Ishikawa (cell line): ENCODE measurements at regions not wholly inside any gene's neighbourhood (a gene's known extent, or its start where the extent isn't known, plus 50 kb on each side); places are given as distances from the start of the nearest gene placed in this dataset.

ENCODE experiments used
- CEBPB ChIP-seq: IDR thresholded peaks from 2 replicates; pipeline ENCODE4 v1.6.1; 2012
- CREB1 ChIP-seq: IDR thresholded peaks from 2 replicates; pipeline ENCODE4 v1.6.1; 2012; ENCODE audit warnings: low read depth
- EGR1 ChIP-seq: IDR thresholded peaks from 2 replicates; pipeline ENCODE4 v1.6.1; 2012
- EP300 ChIP-seq: IDR thresholded peaks from 2 replicates; pipeline ENCODE4 v1.6.1; 2012; ENCODE audit warnings: borderline replicate concordance
- FOXM1 ChIP-seq: IDR thresholded peaks from 2 replicates; pipeline ENCODE4 v1.6.1; 2012; ENCODE audit warnings: low read depth, borderline replicate concordance
- MAX ChIP-seq: IDR thresholded peaks from 2 replicates; pipeline ENCODE4 v1.6.1; 2012
- NFIC ChIP-seq: IDR thresholded peaks from 2 replicates; pipeline ENCODE4 v1.6.1; 2012
- RAD21 ChIP-seq: IDR thresholded peaks from 2 replicates; pipeline ENCODE4 v1.6.1; 2012; ENCODE audit warnings: low read depth
- TAF1 ChIP-seq: IDR thresholded peaks from 2 replicates; pipeline ENCODE4 v1.6.1; 2012; ENCODE audit warnings: low read depth, mild to moderate bottlenecking
- TCF12 ChIP-seq: IDR thresholded peaks from 2 replicates; pipeline ENCODE4 v1.6.1; 2012; ENCODE audit warnings: low read depth
- TEAD4 ChIP-seq: IDR thresholded peaks from 2 replicates; pipeline ENCODE4 v1.6.1; 2012
- YY1 ChIP-seq: IDR thresholded peaks from 2 replicates; pipeline ENCODE4 v1.6.1; 2012; ENCODE audit warnings: low read depth
- ZBTB7A ChIP-seq: IDR thresholded peaks from 2 replicates; pipeline ENCODE4 v1.6.1; 2012; ENCODE audit warnings: low read depth
- TF ChIP-seq, protein P1 (sequence below): IDR thresholded peaks from 2 replicates; pipeline ENCODE4 v1.6.1; 2012
- TF ChIP-seq, protein P2 (sequence below): IDR thresholded peaks from 2 replicates; pipeline ENCODE4 v1.6.1; 2012; ENCODE audit warnings: low read depth, mild to moderate bottlenecking

- no peak for TF ChIP-seq NFIC
- no peak for TF ChIP-seq ZBTB7A
- TF ChIP-seq EP300 = no peak
- TF ChIP-seq YY1 = no peak
- TF ChIP-seq CREB1 = no peak
- TF ChIP-seq TEAD4 = no peak
- TF ChIP-seq MAX = no peak
- TF ChIP-seq, protein P1, sequence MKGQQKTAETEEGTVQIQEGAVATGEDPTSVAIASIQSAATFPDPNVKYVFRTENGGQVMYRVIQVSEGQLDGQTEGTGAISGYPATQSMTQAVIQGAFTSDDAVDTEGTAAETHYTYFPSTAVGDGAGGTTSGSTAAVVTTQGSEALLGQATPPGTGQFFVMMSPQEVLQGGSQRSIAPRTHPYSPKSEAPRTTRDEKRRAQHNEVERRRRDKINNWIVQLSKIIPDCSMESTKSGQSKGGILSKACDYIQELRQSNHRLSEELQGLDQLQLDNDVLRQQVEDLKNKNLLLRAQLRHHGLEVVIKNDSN = no peak
- no peak for TF ChIP-seq TAF1
- TF ChIP-seq, protein P2, sequence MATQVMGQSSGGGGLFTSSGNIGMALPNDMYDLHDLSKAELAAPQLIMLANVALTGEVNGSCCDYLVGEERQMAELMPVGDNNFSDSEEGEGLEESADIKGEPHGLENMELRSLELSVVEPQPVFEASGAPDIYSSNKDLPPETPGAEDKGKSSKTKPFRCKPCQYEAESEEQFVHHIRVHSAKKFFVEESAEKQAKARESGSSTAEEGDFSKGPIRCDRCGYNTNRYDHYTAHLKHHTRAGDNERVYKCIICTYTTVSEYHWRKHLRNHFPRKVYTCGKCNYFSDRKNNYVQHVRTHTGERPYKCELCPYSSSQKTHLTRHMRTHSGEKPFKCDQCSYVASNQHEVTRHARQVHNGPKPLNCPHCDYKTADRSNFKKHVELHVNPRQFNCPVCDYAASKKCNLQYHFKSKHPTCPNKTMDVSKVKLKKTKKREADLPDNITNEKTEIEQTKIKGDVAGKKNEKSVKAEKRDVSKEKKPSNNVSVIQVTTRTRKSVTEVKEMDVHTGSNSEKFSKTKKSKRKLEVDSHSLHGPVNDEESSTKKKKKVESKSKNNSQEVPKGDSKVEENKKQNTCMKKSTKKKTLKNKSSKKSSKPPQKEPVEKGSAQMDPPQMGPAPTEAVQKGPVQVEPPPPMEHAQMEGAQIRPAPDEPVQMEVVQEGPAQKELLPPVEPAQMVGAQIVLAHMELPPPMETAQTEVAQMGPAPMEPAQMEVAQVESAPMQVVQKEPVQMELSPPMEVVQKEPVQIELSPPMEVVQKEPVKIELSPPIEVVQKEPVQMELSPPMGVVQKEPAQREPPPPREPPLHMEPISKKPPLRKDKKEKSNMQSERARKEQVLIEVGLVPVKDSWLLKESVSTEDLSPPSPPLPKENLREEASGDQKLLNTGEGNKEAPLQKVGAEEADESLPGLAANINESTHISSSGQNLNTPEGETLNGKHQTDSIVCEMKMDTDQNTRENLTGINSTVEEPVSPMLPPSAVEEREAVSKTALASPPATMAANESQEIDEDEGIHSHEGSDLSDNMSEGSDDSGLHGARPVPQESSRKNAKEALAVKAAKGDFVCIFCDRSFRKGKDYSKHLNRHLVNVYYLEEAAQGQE = no peak
- TF ChIP-seq FOXM1 = no peak
- TF ChIP-seq TCF12 = no peak
- TF ChIP-seq RAD21 = no peak
- TF ChIP-seq EGR1 = no peak
- no peak for TF ChIP-seq CEBPB
Measured at GRCh38 chr6:50120300-50120699, 70.6 kb upstream of the DEFB112 start.

GRCh38 chr6:50123688-50124087, 74.0 kb upstream of the DEFB112 start:
- TF ChIP-seq TEAD4 (no peak), ZBTB7A (no peak), CEBPB (no peak), RAD21 (no peak), MAX (no peak), YY1 (no peak)
- TF ChIP-seq, protein P1 = no peak
- TF ChIP-seq, protein P2 = no peak

GRCh38 chr6:50124572-50124971, 74.8 kb upstream of the DEFB112 start:
- TF ChIP-seq YY1 = no peak
- TF ChIP-seq TCF12 = no peak
- TF ChIP-seq EGR1 = no peak
- no peak for TF ChIP-seq EP300
- no peak for TF ChIP-seq FOXM1
- TF ChIP-seq, protein P1 = no peak
- TF ChIP-seq ZBTB7A = no peak
- TF ChIP-seq TEAD4 = no peak
- TF ChIP-seq TAF1 = no peak
- TF ChIP-seq RAD21 = no peak
- TF ChIP-seq NFIC = no peak
- no peak for TF ChIP-seq CEBPB
- TF ChIP-seq, protein P2 = no peak
- no peak for TF ChIP-seq MAX
- no peak for TF ChIP-seq CREB1

- TF ChIP-seq RAD21 (peak; percentile 44), TEAD4 (no peak)
Measured at GRCh38 chr6:50128420-50129005, 78.8 kb upstream of the DEFB112 start.
